ENCODE measurements at regions not wholly inside any gene's neighbourhood (a gene's known extent, or its start where the extent isn't known, plus 50 kb on each side); places are given as distances from the start of the nearest gene placed in this dataset.

GRCh38 chr2:236644067-236644466 lies 74.4 kb downstream of the ACKR3 start:
- TF ChIP-seq CTCF (IDR thresholded peaks at IDR 0.05) (no peak), POLR2A (IDR thresholded peaks at IDR 0.05) (no peak)

Measured in body of pancreas (tissue), 4 donors.